NCI-H526 treated with DMSO at 0.1 percent for 48 hours (cell line): ENCODE measurements at regions not wholly inside any gene's neighbourhood (a gene's known extent, or its start where the extent isn't known, plus 50 kb on each side); places are given as distances from the start of the nearest gene placed in this dataset.

Source experiments
- DNase-seq: peaks from one replicate; lab custom pipeline; 2025; lab: John Stamatoyannopoulos, UW

DNA sequence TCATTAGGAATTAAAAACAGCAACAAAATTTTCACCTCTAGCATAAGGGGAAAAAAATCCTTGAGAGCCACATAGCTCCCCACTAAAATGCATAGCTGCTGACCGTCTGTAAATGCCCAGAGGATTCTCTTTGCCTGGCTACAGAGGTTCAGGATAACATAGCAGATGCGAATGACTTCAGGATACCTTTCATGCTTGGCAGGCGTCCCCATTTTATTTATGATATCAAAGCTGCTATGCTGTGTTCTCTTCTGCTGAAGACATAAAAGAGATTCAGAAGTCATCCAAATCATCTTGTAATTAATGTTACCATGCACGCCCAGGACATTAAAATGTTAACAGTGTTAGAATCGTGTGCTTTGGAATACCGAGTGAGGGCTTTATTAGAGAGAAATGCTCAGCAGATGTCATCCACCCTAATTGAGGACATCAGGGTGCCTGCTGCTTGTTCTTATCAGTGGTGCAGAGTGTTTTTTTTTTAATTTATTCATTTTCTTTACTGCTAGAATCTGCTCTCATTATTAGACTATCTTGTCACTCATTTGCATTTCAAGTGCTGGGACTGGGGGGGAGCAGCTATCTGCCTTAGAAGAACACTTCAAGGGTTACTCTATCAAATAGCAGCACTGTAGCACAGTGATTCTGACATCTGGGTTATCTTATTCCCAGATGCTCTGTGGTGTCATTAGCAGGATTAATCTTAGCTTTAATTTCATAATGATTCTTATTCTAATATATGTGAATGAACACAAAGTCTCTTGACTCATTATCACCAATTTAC, 139.5 kb downstream of the ZNF326 start:
- DNase-seq = no peak

DNA sequence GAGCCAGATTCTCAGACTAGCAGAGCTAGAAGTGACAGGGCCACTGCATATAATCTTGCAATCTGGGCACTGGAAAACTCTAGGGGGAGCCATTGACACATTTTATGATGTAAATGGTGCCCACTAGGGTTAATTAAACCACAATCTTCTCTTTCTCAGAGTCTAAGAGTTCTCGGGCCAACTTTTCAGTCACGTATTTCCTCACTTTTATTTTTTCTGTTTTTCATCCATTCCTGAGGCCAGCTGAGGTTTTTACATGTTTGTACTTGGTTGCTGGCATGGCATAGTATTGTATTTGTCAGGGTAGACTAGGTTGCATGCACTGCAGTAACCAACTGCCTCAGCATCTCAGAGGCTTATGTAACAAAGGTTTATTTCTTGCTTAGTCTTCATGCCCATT, 138.2 kb downstream of the ZNF326 start:
- peak; percentile 48 for DNase-seq

DNA sequence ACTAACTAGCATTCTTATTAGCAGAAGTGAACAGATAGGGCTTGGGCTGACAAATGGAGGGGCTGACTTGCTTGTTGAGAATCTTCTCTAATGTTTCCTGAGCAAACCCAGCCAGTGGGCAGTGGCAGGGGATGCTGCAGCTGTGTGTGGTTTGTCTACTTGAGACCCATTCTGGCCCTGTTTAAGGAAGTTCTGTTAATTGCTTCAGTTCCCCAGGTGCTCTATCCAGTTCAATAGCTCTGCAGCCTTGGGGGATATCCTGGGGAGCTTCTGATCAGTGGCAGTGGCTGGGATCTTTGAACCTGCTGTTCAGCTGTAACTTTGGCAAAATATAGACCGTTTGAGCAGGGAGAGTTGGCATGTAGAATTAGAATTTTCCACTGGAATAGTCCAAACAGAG, 137.4 kb downstream of the ZNF326 start:
- no peak for DNase-seq

DNA sequence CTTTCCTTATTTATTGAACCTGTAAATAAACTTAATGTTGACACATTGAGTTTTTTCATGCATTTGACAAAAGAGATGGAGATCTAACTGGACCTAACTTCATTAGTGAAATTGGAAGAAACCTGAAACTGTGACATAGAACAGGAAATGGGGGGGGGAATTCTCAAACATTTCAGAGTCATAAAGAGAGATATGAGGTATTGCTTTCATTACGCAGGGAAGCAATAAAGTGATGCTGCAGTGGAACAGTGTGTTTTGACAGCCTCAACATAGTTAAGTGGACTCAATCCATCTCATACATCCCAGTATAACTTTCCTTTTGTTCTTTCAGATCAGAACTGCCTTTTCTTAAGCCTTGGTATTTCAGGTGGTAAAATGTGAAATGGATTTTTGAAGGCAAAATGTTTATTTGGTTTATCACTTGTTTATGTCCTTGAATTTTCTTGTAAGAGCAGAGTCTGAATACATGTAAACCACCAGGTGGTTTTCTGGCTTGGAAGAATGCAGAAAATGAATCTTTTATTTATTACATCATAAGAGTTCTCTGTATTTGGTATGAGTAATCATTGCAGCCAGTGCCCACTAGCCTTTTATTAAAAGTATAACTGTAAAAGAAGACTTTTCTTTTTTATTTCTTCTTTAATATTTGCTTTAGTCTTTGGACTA, 132.5 kb downstream of the ZNF326 start:
- no peak for DNase-seq

DNA sequence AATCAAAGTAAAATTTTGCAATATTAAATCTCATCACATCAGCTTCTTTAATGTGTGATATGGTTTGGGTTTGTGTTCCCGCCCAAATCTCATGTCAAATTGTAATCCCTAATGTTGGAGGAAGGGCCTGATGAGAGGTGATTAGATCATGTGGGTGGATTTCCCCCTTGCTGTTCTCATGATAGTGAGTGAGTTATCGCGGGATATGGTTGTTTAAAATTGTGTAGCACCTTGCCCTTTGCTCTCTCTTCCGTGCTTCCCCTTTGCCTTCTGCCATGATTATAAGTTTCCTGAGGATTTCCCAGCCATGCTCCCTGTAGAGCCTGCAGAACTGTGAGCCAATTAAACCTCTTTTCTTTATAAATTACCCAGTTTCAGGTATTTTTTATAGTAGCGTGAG, 131.9 kb downstream of the ZNF326 start:
- no peak for DNase-seq

DNA sequence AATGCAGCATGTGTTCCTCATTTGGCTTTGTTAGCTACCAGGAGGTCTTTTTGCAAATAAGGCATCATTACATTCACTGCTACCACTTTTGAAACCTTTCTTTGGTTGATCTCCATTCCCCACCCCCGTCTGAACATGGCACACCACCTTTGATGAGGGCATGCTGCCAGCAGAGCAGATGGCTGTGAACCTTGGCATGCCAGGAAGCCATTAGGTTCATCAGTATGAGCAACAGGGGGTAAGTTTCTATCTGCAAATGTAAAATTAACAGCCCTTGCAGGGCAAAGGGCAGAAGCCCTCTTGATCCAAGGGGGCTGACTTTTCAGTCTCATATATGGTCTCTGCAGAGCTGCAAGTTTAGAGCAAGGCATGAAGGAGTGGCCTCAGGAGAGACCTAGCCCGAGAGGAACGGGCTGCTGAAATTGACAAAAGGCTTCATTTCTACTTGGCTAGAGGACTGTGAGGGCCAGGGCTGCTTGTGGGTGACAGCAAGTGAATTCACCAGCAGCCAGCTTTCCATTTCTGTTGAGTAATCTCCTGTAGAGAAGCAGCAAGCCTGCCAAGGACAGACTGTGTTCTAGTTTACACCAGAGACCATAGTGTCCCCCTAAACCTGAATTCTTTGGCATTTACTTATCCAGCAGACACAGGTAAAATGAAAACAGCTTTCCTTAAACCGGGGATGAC, 127.9 kb downstream of the ZNF326 start:
- DNase-seq = no peak

DNA sequence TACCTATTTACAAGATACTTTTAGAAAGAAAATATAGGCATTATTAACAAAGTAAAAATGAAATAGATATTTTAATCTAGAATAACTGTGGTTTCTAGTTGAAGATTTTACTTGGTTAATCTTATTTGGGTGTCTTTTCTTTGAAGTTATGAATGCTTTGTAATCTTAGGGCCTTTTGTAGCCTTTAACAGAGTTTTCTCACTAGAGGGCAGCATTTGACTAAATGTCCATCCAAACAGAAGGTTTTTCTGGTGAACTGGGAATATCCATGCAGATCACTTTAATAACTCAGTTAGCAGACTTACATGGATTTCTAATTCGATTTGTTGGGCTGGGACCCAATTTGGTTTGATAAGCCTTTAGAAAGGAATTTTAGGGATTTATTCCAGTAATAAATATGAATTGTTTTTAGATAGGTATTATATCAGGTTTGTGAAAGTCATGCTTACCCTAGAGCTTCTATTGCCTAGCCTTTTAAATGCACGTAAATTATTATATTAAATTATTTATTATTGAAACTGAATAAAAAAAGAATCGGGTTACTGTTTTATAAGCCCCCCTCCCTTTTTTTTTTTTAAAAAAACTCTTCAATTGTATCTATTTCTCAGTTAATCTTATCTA, 119.7 kb downstream of the ZNF326 start:
- DNase-seq = peak; percentile 20

DNA sequence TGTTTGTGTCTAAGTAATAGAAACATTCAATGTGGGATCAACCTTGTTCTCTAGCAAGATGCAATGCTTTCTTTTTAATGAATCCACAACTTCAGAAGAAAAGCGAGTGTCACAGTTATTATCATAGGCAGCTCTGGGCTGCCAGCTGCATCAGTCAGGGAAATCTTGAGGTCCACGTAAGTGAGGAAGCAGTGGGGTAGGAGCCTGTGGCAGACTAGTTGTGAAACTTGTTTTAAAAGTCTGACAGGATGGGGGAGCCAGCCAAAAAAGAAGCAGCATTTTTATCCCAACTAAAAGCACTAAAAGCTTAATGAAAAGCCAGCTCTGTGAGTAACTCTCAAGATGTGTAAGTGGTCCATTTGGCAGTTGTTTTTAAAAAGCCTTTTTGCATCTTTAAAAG, 113.1 kb downstream of the ZNF326 start:
- no peak for DNase-seq

DNA sequence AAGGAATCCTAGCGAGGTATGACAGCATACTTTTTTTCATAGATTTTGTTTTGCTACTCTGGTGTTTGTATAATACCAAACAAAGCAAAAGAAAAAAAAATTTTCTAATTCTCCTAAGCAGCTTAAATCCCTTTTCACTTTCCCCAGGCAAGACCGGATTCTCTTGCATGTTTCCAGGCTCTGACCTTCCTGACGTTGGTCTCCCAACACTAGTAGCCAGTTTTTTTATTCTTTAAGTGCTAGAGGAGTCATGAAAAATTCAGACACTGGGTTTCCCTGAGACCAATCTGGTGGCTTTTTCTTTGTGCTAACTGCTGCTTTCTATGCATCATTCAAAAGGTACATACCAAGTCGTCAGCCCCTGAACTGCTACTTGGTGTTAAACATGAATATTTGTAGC, 111.4 kb downstream of the ZNF326 start:
- DNase-seq = no peak

DNA sequence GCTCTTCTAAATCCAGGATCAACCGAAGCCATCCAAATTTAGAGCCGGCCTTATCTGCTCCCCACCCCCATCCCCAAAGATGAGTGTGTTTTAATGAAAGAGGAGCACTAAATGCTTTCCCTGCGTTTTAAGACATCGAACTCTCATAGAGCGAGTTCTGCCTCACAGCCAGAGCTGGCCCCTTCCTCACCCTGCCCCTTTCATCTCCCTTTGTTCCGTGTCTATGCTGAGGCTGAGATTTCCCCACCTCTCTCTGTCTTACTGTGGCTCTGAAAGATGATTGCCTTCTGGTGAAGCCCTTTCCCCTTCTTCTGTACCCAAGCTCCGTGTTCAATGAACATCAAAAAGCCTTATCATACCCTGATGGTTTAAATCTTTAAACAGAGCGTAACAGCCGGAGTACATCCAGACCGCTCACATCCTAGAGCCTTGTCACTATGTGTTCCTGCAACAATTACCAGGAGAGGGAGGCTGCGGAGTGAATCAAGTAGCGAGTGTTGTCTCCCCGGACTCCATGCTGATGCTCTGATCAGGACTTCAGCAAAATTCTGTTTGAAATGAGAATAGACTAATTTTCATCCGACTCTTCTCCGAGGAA, 110.1 kb downstream of the ZNF326 start:
- no peak for DNase-seq

DNA sequence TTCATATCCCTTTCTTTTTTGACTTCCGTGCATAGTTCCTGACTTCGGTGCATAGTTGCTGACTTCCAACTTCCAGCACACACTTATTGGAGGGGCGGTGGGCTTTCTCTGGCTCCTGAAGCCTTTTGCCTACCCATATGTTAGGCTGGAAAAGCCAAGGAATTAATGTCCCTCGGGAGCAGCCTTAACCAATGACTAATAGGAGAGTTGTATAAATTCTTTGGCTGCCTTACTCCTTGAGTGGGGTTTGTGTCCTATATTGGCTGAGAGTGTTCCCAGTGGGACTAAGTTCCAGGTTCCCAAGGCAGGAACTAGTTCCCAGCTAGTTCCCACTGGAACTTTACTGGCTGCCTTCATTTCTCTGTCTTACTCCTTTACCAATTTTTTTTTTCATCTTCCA, 105.7 kb downstream of the ZNF326 start:
- no peak for DNase-seq

DNA sequence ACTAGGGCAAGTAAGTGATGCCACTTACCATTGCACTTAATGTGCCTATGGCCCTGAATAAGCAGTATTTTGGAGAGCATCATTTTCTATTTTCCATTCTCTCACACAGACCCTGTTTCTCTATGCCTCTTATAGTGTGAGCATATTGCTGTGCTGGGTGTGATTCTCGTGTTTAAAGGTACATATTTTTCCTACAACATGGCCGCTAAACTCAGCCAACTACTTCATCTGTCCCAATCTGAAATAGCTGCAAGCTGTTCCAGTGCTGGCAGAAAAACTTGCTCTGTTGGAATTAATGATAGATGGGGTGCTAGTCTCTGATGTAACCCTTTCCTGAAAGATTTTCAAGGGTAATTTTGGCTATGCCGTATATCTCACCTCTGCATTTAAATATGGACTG, 97.5 kb downstream of the ZNF326 start:
- DNase-seq = no peak
